BJ (cell line): ENCODE measurements at regions not wholly inside any gene's neighbourhood (a gene's known extent, or its start where the extent isn't known, plus 50 kb on each side); places are given as distances from the start of the nearest gene placed in this dataset.

Source experiments
- CTCF ChIA-PET: fragments of 350-600 bp; formaldehyde crosslinking; extraction: SDS; loops from one replicate; lab custom pipeline; 2021; ENCODE audit warnings: antibody characterized with exemption, inconsistent platforms; lab: Yijun Ruan, JAX
- POLR2A ChIA-PET: fragments of 300-600 bp; sonication (Branson Sonifier 250); formaldehyde crosslinking; extraction: SDS; loops from one replicate; lab custom pipeline; 2021; ENCODE audit warnings: antibody characterized with exemption; lab: Charles Lee
- DNase-seq: peaks from one replicate; pipeline ENCODE4 v3.0.0-alpha.2; 2011; ENCODE audit warnings: low read depth
- H3K27me3 ChIP-seq: 2 replicates; pipeline ENCODE4 v1.6.0; 2011; ENCODE audit warnings: low read length; ENCODE audit not compliant: control insufficient read depth, insufficient read depth
- H3K36me3 ChIP-seq: 2 replicates; pipeline ENCODE4 v1.5.1; 2011; ENCODE audit warnings: low read length; ENCODE audit not compliant: control insufficient read depth, insufficient read depth
- H3K4me3 ChIP-seq: 2 replicates; pipeline ENCODE4 v1.5.1; 2011; ENCODE audit warnings: low read depth, mild to moderate bottlenecking, control low read depth, low read length
- CTCF ChIP-seq: IDR thresholded peaks from 2 replicates; pipeline ENCODE4 v1.5.1; 2011; ENCODE audit warnings: low read depth, mild to moderate bottlenecking, control low read depth, inconsistent platforms, low read length, moderate library complexity; ENCODE audit not compliant: insufficient read depth

GRCh38 chr1:116253566-116254382 lies 119.3 kb upstream of the ATP1A1 start:
- Histone ChIP-seq H3K27me3 (no peaks in the 10 kb centered on the region), H3K4me3 (no peak overlapping the region), H3K36me3 (no peaks in the 10 kb centered on the region)
- CTCF ChIA-PET: no interaction called here
- POLR2A ChIA-PET: no interaction called here
- no peak for TF ChIP-seq CTCF
- DNase-seq: no peak

DNA sequence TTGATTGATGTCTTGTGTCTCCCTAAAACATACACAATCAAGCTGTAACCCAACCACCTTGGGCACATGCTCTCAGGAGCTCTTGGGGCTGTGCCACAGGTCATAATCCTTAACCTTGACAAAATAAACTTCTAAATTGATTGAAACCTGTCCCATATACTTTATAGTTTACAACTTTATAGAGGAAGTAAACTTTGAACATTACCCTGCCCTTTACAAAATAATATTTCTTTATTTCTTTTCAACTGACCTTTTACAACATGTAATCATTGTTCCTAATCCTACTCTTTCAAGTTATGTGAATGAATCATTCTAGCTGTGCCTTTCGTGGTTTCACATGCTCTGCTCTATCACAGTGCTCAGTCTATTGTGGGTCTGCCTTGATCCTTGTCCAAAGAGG lies 118.3 kb upstream of the ATP1A1 start:
- Histone ChIP-seq H3K4me3 (no peak overlapping the region), H3K36me3 (no peaks in the 10 kb centered on the region), H3K27me3 (no peaks in the 10 kb centered on the region)
- no peak for TF ChIP-seq CTCF
- CTCF ChIA-PET: no interaction called here
- no peak for DNase-seq
- POLR2A ChIA-PET: no interaction called here

- POLR2A ChIA-PET: no interaction called here
- no peaks in the 10 kb centered on the region for H3K27me3 ChIP-seq
- no peak for TF ChIP-seq CTCF
- H3K4me3 ChIP-seq: no peak overlapping the region
- H3K36me3 ChIP-seq: no peaks in the 10 kb centered on the region
- no peak for DNase-seq
- CTCF ChIA-PET: no interaction called here
Measured at GRCh38 chr1:116255486-116256285, 117.4 kb upstream of the ATP1A1 start.

DNA sequence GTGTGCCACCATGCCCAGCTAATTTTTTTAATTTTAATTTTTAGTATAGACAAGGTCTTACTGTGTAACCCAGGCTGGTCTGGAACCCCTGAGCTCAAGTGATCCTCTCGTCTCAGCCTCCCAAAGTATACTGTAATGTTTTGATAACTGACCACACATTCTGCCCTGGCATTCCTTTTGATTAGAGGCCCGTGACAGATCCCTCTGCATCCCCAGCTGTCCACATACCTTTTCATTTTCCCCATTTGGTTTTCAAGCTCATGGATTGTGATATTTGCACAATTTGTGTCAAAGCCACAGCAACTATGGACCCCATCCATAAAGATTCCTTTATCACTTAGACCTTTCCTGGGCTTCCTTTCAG lies 116.8 kb upstream of the ATP1A1 start:
- ChIA-PET CTCF (no interaction called here), POLR2A (no interaction called here)
- Histone ChIP-seq H3K4me3 (no peak overlapping the region), H3K36me3 (no peaks in the 10 kb centered on the region), H3K27me3 (no peaks in the 10 kb centered on the region; the same call in 1 of the 2 replicates)
- no peak for DNase-seq
- no peak for TF ChIP-seq CTCF

- H3K4me3 ChIP-seq: no peak overlapping the region
- POLR2A ChIA-PET: no interaction called here
- no peak for DNase-seq
- CTCF ChIA-PET: no interaction called here
- H3K27me3 ChIP-seq: no peaks in the 10 kb centered on the region; the same call in 1 of the 2 replicates
- no peak for TF ChIP-seq CTCF
- no peaks in the 10 kb centered on the region for H3K36me3 ChIP-seq
Measured at GRCh38 chr1:116256875-116257274, 116.2 kb upstream of the ATP1A1 start.
